ENCODE measurements at regions not wholly inside any gene's neighbourhood (a gene's known extent, or its start where the extent isn't known, plus 50 kb on each side); places are given as distances from the start of the nearest gene placed in this dataset.

GRCh38 chr2:226618875-226619605, 180.6 kb downstream of the IRS1 start:
- TF ChIP-seq CHD4 (IDR thresholded peaks at IDR 0.05; ENCODE audit: borderline replicate concordance), result no peak
- no peak for TF ChIP-seq CTCF (IDR thresholded peaks at IDR 0.05)
- TF ChIP-seq SREBF2 (IDR thresholded peaks at IDR 0.05), result no peak
- TF ChIP-seq RARB (CRISPR knock-in tag; IDR thresholded peaks at IDR 0.05), result no peak
- TF ChIP-seq POLR2A (IDR thresholded peaks at IDR 0.05; ENCODE audit: low read length), result no peak
- no peak for TF ChIP-seq RCOR1 (IDR thresholded peaks at IDR 0.05; ENCODE audit: low read depth, low read length)
- no peak for TF ChIP-seq EP300 (IDR thresholded peaks at IDR 0.05)
- no peak for TF ChIP-seq ZNF302 (CRISPR knock-in tag; IDR thresholded peaks at IDR 0.05)
- no peak for TF ChIP-seq HDAC2 (IDR thresholded peaks at IDR 0.05)

Measured in A549 (cell line).